DMS153 treated with DMSO at 0.1 percent for 48 hours (cell line): ENCODE measurements at regions not wholly inside any gene's neighbourhood (a gene's known extent, or its start where the extent isn't known, plus 50 kb on each side); places are given as distances from the start of the nearest gene placed in this dataset.

Source experiments
- DNase-seq: peaks from one replicate; lab custom pipeline; 2025; ENCODE audit not compliant: unreplicated experiment; lab: John Stamatoyannopoulos, UW

DNA sequence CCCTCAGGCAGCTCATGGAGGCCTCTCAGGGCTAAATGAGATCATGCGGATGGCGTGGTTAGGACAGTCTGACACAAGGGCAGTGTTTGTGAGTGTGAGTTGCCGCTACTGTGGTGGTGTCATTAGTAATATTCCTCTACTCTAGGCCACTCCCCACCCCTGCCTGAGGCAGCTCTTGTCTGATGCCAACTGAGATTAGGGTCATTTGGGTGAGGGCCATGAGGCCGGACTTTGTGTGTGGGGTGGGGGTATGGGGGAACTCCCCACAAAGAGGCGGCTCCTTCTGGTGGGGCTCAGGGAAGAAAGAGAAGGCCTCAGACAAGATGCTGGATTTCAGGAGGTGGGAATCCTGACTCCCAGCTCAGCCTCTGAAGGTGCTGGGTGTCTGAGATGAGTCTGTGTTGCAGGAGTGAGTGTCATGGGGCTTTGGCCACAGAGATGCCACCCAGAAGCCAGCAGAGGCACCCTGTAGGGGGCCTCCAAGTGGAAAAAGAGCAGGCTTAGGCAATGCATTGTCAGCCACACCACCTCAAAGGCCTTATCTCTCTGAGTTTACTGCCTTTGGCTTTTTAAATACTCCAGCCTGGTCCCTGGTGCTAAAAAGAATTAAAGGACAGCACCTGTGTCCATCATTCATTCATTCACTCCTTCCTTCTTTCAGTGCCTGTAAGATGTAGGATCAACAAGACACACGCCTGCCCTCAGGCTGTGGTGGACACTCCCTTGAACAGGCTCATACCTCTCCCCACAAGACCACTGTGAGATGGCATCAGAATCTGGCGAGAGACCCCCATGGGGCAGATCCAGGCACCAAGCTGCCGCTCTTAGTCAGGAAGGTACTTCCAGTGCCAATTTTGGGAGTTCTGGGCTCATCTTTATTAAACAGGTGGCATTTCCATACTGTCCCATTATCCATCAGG, 175.2 kb downstream of the MRPL14 start:
- no peak for DNase-seq

DNA sequence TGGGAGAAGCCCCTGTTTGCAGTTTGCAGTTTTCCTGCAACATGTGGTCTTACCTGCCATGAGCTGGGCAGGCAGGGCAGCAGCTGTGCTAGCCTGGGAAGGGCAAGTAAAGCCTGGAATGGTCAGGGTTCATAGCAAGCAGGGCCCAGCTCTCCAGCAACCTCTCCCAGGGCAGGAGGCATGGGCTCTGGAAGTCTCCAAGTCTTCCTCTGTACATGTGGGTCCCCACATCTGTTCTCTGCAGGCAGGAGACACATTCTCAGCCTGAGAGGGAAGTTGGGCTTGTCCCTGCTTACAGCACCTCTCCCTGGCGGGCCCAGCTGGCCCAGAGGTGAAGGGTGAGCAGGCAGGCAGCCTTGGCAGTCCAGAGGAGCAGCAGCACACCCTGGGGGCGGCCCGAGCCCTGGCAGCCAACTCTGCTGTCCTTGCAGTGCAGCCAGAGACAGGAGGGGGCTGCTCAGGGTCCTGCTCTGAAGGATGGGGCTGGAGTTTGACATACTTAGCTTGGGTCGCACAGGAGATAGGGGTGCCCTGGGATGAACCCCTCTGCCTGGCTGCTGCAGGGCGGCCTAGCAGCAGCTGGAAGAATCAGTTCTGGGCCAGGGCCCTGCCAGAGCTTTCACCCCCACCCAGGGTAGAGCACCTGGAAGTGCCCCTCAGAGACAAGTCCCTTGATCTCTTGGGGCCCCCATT, 176.0 kb downstream of the MRPL14 start:
- DNase-seq = no peak

DNA sequence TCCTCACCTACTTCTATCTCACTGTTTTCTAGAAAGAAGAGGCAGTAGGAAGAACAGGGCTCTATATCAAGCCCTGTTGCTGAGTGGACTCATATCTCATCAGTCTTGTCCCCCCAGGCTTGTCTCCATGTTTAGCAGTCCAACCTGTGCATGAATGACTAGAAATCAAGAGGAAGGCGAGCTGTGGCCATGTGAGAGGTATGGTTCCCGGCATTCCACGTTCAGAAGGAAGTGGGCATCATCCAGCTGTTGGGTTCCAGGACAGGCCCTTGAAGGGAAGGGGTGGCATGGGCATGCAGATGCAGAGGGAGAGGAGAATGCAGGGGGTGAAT, 176.6 kb downstream of the MRPL14 start:
- DNase-seq = no peak

GRCh38 chr6:43950051-43950605, 177.1 kb downstream of the MRPL14 start:
- no peak for DNase-seq

DNA sequence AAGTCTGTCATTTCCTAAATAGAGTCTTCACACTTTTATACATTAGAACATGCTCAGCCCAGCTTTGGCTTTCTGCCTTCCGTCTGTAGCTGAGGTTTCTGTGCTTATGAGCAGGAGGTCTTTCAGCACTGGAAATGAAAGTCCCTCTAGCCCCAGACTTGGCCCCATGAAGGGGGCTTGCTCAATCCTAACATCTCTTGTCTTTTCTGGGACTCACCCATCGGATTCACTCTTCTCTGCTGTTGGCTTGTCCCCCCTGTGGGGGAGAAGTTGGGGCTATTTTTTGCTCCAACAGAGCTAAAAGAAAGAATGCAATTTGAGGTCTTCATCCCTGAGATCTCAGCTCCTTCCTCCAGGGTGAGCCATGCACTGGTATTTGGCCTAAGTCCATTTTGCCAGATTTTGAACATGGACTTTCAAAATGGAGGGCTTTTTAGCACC, 177.7 kb downstream of the MRPL14 start:
- no peak for DNase-seq

DNA sequence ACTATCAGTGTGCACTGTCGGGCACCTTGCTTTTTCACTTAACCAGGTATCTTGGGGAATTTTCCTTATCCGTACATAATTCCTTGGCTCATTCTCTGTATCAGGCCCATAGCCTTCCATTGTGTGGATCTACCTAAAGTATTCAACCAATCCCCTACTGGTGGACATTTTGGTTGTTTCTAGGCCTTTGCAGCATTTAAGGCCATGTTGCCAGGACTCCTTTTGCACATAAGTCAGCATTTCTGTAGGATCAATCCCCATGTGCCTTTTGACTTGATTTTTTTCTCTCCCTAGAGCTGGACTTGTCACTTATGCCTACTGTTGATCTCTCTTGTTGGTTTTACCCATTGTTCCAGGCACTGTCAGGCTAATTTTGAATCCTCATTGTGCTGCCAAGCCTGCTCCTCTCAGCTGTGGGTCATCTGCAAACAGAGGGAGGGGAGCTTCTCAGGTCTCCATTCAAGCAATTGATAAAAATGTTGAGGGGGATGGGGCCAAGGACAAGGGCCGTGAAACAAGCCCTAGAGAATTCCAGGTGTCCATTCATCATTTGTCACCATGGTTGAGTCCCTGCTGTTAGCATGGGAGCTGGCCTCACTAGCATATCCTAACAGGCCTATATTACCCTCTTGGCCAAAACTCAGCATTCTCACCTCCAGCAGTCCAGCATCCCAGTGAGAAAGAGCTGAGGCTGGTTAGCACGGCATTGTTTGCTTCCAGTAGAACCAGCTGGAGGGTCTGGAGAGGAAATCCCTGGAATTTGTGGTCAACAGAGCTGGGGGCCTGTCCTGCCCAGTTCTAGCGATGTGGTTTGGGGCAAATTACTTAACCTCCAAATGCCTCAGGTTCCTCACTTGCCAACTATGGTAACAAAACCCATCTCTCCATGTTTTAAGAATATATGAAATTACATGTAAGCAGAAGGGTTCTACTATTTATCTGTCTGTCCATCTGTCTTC, 178.4 kb downstream of the MRPL14 start:
- no peak for DNase-seq

- no peak for DNase-seq
Observed at GRCh38 chr6:43947860-43948259, 177.8 kb downstream of the VEGFA start.

GRCh38 chr6:43946641-43947363, 176.8 kb downstream of the VEGFA start:
- DNase-seq = no peak

DNA sequence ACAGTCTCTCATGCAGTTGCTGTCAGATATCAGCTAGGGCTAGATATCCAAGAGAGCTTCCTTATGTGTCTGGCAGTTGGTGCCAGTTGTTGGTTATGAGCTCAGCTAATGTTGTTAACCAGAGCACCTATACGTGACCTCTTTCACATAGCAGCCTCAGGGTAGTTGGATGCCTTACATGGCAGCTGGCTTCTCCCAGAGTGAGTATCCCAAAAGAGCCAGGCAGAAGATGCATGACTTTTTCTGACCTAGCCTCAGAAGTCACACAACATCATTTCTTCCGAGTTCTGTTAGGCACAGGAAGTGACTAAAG, 175.7 kb downstream of the VEGFA start:
- DNase-seq = no peak

DNA sequence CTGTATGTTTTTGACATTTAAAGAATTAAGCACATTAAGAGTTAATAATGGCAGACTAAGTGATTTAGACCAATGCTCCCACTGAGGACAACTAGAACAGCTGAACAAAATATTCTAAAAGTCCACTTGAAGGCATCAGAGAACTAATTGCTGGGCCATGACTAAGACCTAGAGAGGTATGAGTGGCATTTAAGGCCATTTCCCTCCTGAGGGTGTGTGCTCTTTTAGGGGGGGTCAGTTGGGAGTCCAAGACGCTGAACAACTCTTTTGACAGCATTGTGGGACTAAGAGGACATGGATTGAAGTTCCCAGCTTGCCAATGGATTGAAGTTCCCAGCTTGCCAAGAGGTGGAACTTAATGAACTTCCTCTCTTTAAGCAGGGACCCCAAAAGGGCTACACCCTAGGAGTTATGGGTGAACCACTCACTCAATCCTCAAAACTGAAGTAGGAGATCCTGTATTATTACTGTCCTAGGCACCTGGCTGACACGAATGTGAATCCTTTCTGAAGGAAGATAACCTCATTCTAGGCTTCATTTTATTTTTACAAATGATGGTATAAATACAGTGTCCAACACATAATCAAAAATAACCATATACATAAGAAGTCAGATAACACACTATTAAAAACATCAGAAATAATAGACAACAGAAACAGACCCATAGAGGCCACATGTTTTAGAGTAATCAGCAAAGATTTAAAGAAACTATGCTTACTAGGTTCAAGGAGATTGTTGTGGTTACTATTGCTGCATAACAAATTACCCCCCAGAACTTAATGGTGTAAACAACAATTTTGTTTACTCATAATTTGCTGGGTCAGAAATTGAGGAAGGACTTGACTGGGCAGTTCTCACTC, 175.1 kb downstream of the VEGFA start:
- no peak for DNase-seq

DNA sequence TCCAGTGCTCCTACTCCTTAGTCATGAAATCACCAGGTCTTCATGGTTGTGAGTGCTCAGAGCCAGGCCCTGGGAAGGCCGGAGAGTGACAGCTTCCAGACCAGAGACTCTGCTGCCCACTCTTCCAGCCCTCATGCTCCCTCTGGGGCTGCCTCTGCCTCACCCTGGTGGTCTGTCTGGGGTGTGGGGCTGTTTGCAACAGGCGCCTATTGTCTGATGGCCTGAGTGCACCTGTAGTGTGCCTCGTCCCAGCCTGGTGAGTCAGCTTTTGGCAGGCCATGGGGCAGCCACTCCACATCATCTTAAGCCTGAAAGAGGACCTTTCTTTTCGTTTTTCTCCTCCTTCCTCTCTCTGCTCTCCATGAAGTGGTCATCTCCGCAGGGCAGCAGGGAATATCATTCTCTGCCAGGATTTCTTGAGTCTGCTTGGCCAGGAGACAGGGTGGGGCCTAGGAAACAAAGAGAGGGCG, 173.8 kb downstream of the VEGFA start:
- DNase-seq = no peak

DNA sequence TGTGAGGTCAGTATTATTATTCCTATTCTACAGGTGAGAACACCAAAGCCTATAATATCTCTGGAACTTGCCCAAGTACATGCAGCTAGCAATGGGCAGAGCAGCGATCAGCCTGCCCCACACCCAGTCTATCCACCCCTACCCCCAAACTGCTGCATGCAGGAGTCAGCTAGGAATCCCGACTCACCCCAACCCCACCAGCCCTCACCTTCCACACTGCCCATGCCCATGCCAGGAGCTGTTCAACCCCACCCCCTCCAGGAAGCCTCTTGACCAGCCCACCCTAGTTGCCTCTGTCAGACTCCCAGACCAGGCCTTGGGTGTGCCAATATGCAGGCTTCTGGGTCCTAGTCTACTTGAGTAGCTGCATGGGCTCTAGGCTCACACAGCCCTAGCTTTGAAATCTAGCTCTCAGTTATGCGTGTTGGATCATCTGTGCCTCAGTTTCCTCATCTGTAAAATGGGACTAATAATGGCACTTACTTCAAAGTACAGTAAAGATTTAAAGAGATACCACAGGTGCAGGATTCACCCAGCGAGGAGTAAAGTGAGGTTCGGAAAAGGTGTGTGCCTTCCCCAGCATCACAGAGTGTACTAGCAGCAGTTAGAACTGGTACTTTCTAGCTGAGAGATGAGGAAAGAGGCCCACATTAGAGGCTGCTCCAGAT, 173.2 kb downstream of the VEGFA start:
- no peak for DNase-seq

GRCh38 chr6:43942616-43943015, 172.6 kb downstream of the VEGFA start:
- no peak for DNase-seq

DNA sequence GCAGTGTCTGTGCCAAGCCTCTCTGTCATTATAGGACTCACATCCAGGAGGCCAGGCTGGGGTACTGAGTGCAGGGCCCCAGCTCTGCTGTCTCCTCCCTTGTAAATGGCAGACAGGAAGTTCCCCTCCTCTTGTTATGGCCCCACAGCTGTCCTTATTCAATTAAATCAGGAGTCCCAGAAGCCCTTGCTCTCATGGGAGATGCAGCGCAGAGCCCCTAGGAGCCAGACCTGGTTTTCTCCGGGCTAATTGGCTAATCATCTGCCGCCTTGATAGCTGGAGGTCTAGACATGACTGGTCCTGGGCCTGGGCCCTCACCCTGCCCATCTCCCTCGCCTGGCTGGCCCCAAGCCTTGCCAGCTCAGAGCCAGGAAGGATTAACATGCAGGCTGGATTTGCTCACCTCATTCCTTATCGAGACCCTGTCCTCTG, 172.0 kb downstream of the VEGFA start:
- DNase-seq = no peak

DNA sequence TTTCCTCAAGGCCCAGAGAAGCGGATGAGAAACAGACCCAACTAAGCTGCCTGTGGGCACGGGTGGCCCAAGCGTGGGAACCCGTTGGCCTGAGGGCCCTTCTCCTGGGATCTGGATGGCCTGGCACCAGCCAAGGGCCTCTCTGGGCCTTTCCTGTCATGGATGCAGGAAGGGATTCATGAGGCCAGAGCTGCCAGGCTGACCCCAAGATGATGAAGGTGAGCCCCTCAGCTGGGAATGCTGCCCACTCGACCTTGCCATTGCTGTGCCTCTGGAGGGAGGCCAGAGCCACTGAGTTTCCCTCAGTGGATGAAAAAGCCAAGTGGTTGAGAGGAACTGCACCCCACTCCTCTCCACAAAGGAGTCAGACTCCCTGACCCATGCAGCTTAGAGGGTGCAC, 171.2 kb downstream of the VEGFA start:
- DNase-seq = no peak

GRCh38 chr6:43940393-43941087, 170.5 kb downstream of the VEGFA start:
- no peak for DNase-seq

GRCh38 chr6:43940071-43940392, 170.0 kb downstream of the VEGFA start:
- no peak for DNase-seq

DNA sequence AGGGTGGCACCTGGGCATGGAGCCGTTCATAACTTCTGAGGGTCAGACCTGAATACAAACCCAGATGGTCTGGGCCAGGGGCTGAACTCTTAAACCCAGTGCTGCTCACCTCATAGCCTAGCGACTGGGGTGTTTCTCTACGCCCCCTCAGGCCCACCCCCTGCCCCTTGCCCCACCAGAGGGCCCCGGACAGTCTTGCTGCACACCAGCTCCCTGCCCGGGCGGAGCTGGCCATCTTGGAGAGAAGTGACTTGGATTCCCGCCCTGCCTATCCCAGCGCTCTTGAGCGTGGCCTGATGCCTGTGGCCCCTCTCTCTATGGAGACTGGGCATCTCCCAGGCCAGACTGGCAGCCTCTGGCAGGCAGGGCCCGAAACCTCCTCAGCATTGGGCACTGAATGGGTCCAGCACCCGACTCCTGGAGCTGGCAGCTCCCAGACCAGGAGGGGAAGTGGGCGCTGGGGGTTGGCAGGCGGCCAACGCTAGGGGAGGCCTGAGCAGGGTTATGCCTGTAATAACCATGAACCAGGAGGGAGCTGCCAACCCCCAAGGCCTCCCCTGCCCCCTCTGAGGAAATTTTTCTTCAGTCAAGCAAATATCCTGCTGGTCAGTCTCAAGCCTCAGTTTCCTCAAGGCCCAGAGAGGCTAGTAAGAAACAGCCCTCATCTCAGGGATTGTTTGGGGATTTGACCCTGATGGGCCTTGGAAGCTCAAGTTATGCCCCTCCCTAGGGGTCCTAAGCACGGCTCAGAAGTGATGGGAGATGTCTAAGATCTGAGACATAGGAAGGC, 169.5 kb downstream of the VEGFA start:
- no peak for DNase-seq
